ENCODE measurements at regions not wholly inside any gene's neighbourhood (a gene's known extent, or its start where the extent isn't known, plus 50 kb on each side); places are given as distances from the start of the nearest gene placed in this dataset.

GRCh38 chr3:87041191-87041590, 50.2 kb upstream of the VGLL3 start:
- no peak for DNase-seq (ENCODE audit: low spot score)
